Duodenal mucosa (tissue), 2 donors: ENCODE measurements at regions not wholly inside any gene's neighbourhood (a gene's known extent, or its start where the extent isn't known, plus 50 kb on each side); places are given as distances from the start of the nearest gene placed in this dataset.

ENCODE experiments used
- H3K27ac ChIP-seq: one replicate; pipeline ENCODE4 v1.7.0; 2013; ENCODE audit warnings: low read depth, low read length
- H3K27me3 ChIP-seq, 2 donors: one replicate each; pipeline ENCODE4 v1.7.0; 2013; ENCODE audit warnings: low read length in 2 of 2, control low read depth in 1 of 2; ENCODE audit not compliant: insufficient read depth in 2 of 2, control insufficient read depth in 1 of 2
- H3K36me3 ChIP-seq, 2 donors: one replicate each; pipeline ENCODE4 v1.7.0; 2013; ENCODE audit warnings: low read length in 2 of 2, control low read depth in 1 of 2; ENCODE audit not compliant: insufficient read depth in 2 of 2, control insufficient read depth in 1 of 2
- H3K4me1 ChIP-seq, 2 donors: one replicate each; pipeline ENCODE4 v1.7.0; 2013; ENCODE audit warnings: low read length in 2 of 2, control low read depth in 1 of 2; ENCODE audit not compliant: insufficient read depth in 2 of 2, control insufficient read depth in 1 of 2
- H3K4me3 ChIP-seq, 2 donors: one replicate each; pipeline ENCODE4 v1.7.0; 2013; ENCODE audit warnings: low read length in 2 of 2, low read depth in 1 of 2
- H3K9ac ChIP-seq, 2 donors: one replicate each; pipeline ENCODE4 v1.7.0; 2013; ENCODE audit warnings: low read length in 2 of 2, low read depth in 1 of 2
- H3K9me3 ChIP-seq, 2 donors: one replicate each; pipeline ENCODE4 v1.7.0; 2013; ENCODE audit warnings: low read length in 2 of 2, control low read depth in 1 of 2; ENCODE audit not compliant: control insufficient read depth in 1 of 2

DNA sequence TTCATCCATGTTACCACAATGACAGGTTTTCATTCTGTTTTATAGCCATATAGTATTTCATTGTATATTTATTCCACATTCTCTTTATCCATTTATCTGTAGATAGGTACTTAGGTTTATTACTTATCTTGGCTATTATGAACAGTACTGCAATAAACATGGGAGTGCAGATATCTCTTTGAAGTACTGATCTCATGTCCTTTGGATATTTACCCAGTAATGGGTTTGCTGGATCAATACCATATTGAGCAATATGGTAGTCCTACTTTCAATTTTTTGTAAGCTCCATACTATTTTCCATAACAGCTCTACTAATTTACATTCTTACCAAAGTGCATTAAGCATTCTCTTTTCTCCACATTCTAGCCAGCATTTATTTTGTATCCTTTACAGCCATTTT, 235.8 kb upstream of the ALG10 start:
- Histone ChIP-seq H3K9me3 (peaks cover 0 to 6% of the 10 kb centered on the region in 2 donors), H3K4me3 (no peak overlapping the region), H3K27me3 (no peaks in the 10 kb centered on the region), H3K4me1 (no peaks in the 10 kb centered on the region), H3K27ac (no peak overlapping the region), H3K36me3 (no peaks in the 10 kb centered on the region), H3K9ac (no peak overlapping the region)

GRCh38 chr12:33794954-33795353, 227.3 kb upstream of the ALG10 start:
- Histone ChIP-seq H3K4me3 (no peak overlapping the region), H3K9ac (no peak overlapping the region), H3K9me3 (peaks cover 0 to 4% of the 10 kb centered on the region in 2 donors), H3K27ac (no peak overlapping the region), H3K4me1 (no peaks in the 10 kb centered on the region), H3K36me3 (no peaks in the 10 kb centered on the region), H3K27me3 (no peaks in the 10 kb centered on the region)

GRCh38 chr12:33795536-33795935, 226.8 kb upstream of the ALG10 start:
- Histone ChIP-seq H3K9ac (no peak overlapping the region), H3K27me3 (no peaks in the 10 kb centered on the region), H3K4me3 (no peak overlapping the region), H3K36me3 (no peaks in the 10 kb centered on the region), H3K27ac (no peak overlapping the region), H3K9me3 (peaks cover 0 to 4% of the 10 kb centered on the region in 2 donors), H3K4me1 (no peaks in the 10 kb centered on the region)

DNA sequence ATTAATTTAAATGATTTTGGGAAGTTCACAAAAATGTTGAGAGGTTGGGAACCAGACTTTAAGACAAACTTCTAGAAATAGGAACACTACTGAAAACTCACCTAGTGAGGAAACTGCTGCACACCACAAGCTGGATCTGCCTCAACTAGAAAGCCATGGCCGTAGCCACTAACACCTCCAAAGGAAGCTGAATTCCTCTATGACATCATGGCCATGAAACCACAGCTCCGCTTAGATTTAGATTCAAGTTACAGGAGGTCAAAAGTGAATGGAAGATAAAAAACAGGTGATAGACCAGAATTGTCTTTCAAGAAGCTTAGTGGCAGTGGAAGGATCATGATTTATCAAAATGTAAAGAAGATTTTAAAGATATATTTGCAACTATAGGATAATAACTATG, 208.8 kb upstream of the ALG10 start:
- H3K4me3 ChIP-seq: no peak overlapping the region
- H3K36me3 ChIP-seq: no peaks in the 10 kb centered on the region
- H3K27ac ChIP-seq: no peak overlapping the region
- peaks cover 0 to 4% of the 10 kb centered on the region in 2 donors for H3K9me3 ChIP-seq
- H3K27me3 ChIP-seq: no peaks in the 10 kb centered on the region
- no peaks in the 10 kb centered on the region for H3K4me1 ChIP-seq
- H3K9ac ChIP-seq: no peak overlapping the region

GRCh38 chr12:33817713-33818112, 204.6 kb upstream of the ALG10 start:
- H3K27ac ChIP-seq: no peak overlapping the region
- H3K36me3 ChIP-seq: no peaks in the 10 kb centered on the region
- H3K4me3 ChIP-seq: no peak overlapping the region
- H3K27me3 ChIP-seq: no peaks in the 10 kb centered on the region
- H3K9me3 ChIP-seq: peaks cover 0 to 4% of the 10 kb centered on the region in 2 donors
- H3K4me1 ChIP-seq: no peaks in the 10 kb centered on the region
- H3K9ac ChIP-seq: no peak overlapping the region

GRCh38 chr12:33818313-33818712, 204.0 kb upstream of the ALG10 start:
- H3K27ac ChIP-seq: no peak overlapping the region
- no peaks in the 10 kb centered on the region for H3K27me3 ChIP-seq
- no peaks in the 10 kb centered on the region for H3K36me3 ChIP-seq
- no peak overlapping the region for H3K9ac ChIP-seq
- peaks cover 0 to 4% of the 10 kb centered on the region in 2 donors for H3K9me3 ChIP-seq
- H3K4me3 ChIP-seq: no peak overlapping the region
- no peaks in the 10 kb centered on the region for H3K4me1 ChIP-seq

GRCh38 chr12:33825442-33825841, 196.9 kb upstream of the ALG10 start:
- no peaks in the 10 kb centered on the region for H3K4me1 ChIP-seq
- no peaks in the 10 kb centered on the region for H3K9me3 ChIP-seq
- H3K9ac ChIP-seq: no peak overlapping the region
- H3K36me3 ChIP-seq: no peaks in the 10 kb centered on the region
- no peak overlapping the region for H3K4me3 ChIP-seq
- H3K27ac ChIP-seq: no peak overlapping the region
- no peaks in the 10 kb centered on the region for H3K27me3 ChIP-seq

DNA sequence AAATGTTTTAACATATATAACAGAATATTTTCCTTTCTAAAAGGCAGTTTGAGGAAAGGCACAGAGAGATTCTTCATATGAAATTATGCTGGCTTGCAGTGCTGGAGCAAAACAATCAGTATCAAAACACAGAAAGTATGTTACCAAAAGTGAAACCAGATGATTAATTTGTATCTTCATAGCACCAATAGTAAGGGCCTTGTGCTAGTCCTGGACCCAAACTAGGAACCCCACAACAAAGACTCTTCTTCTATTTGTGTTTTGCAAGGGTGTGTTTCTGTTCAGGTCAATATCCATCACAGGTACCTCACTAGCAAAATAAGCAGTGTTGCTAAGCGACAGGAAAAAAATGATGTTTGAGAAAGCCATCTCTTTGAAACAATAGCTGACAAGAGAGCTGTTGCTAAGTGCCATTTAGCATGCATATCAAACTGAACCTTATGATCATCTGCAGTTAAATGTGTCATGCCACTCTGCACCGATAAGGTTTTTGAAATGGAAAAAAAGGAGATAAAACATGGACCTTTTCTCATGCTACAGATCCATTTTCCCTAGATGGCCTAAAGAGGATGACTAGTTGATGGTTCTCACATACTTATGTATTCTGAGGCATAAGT, 196.2 kb upstream of the ALG10 start:
- no peaks in the 10 kb centered on the region for H3K4me1 ChIP-seq
- H3K9me3 ChIP-seq: no peaks in the 10 kb centered on the region
- H3K36me3 ChIP-seq: no peaks in the 10 kb centered on the region
- H3K4me3 ChIP-seq: no peak overlapping the region
- no peak overlapping the region for H3K9ac ChIP-seq
- no peak overlapping the region for H3K27ac ChIP-seq
- H3K27me3 ChIP-seq: no peaks in the 10 kb centered on the region

DNA sequence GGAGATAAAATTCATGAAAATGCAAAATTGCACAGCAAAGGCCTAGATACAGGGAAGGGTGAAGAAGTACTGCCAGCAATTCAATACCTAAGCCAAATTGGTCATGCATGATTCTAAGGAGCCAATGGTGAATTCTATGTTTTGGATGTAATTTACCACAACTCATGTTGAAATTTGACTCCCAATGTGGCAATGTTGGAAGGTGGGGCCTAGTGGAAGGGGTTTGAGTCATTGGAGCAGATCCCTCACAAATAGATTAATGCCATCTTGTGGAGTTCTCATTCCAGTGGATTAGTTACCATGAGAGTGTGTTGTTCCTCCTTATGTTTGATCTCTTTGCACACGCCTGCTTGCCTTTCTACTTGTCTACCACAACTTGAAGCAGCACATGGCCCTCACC, 194.0 kb upstream of the ALG10 start:
- Histone ChIP-seq H3K9me3 (no peaks in the 10 kb centered on the region), H3K27me3 (no peaks in the 10 kb centered on the region), H3K9ac (no peak overlapping the region), H3K4me3 (no peak overlapping the region), H3K4me1 (no peaks in the 10 kb centered on the region), H3K36me3 (no peaks in the 10 kb centered on the region), H3K27ac (no peak overlapping the region)

DNA sequence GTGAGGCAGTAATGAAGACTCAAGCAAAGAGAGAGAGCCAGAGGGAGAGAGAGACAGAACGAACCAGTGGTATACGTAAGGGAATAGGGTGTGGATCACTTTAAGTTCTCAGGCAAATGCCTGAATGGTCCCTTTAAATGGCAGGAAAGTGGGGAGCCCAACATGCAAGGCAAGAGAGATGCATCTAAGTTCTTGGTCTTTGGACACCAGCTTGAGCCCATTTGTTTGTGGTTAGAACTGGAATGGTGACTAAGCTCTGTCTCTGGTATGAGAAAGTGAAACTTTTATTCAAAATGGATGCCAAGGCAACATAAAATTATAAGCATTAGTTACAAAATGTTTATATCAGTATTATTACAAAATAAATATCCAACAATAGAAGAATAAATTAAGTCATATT, 192.2 kb upstream of the ALG10 start:
- Histone ChIP-seq H3K27ac (no peak overlapping the region), H3K4me1 (no peaks in the 10 kb centered on the region), H3K27me3 (no peaks in the 10 kb centered on the region), H3K9ac (no peak overlapping the region), H3K36me3 (no peaks in the 10 kb centered on the region), H3K9me3 (no peaks in the 10 kb centered on the region), H3K4me3 (no peak overlapping the region)

- no peaks in the 10 kb centered on the region for H3K4me1 ChIP-seq
- H3K9ac ChIP-seq: no peak overlapping the region
- H3K9me3 ChIP-seq: peaks cover 0 to 4% of the 10 kb centered on the region in 2 donors
- no peak overlapping the region for H3K27ac ChIP-seq
- no peaks in the 10 kb centered on the region for H3K36me3 ChIP-seq
- no peaks in the 10 kb centered on the region for H3K27me3 ChIP-seq
- no peak overlapping the region for H3K4me3 ChIP-seq
Observed at GRCh38 chr12:33832900-33833299, 189.4 kb upstream of the ALG10 start.
